NB4 (cell line): ENCODE measurements at regions not wholly inside any gene's neighbourhood (a gene's known extent, or its start where the extent isn't known, plus 50 kb on each side); places are given as distances from the start of the nearest gene placed in this dataset.

Experiments used
- CTCF ChIP-seq: IDR thresholded peaks from one replicate; pipeline ENCODE4 v1.5.1; 2012; ENCODE audit warnings: low read depth, low read length
- POLR2A ChIP-seq: IDR thresholded peaks from 2 replicates; pipeline ENCODE4 v1.6.1; 2011; ENCODE audit warnings: mild to moderate bottlenecking; ENCODE audit not compliant: insufficient read length; ENCODE audit errors: extremely low read depth

- TF ChIP-seq CTCF (no peak), POLR2A (no peak)
These were observed 67.5 kb downstream of the UNCX start for GRCh38 chr7:1300206-1300605.
